ENCODE measurements at regions not wholly inside any gene's neighbourhood (a gene's known extent, or its start where the extent isn't known, plus 50 kb on each side); places are given as distances from the start of the nearest gene placed in this dataset.

DNA sequence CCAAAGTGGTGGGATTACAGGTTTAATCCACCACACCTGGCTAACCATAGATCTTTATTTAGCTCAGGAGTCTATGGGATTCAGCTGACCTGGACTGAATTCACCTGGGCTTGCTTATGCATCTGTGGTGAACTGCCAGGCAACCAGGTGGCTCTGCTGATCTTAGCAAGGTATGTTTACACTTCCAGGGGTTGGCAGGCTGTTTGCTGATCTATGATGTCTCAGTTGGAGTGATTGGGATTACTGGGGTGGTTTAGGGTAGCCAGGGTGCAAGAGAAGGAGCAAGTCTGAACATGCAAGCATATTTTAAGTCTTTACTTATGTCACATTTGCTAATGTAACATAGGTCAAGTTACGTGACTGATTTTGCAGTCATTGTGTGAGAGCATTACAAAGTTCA is 63.6 kb upstream of the JAK2 start:
- CTCF ChIA-PET: no interaction called here
- DNase-seq (ENCODE audit: extremely low spot score): no peak
- POLR2A ChIA-PET: no interaction called here
- no peak for TF ChIP-seq BHLHE40 (IDR thresholded peaks at IDR 0.05; ENCODE audit: borderline replicate concordance)
- TF ChIP-seq FOXK2 (IDR thresholded peaks at IDR 0.05): no peak
- no peak for TF ChIP-seq SP1 (IDR thresholded peaks at IDR 0.05)
- TF ChIP-seq FOXM1 (IDR thresholded peaks at IDR 0.05; ENCODE audit: borderline replicate concordance): no peak
- no peak for TF ChIP-seq L3MBTL2 (conservative IDR thresholded peaks at IDR 0.05)
- TF ChIP-seq TARDBP (IDR thresholded peaks at IDR 0.05): no peak
- no peak for TF ChIP-seq ELF4 (IDR thresholded peaks at IDR 0.05)
- TF ChIP-seq LEF1 (IDR thresholded peaks at IDR 0.05; ENCODE audit: borderline replicate concordance): no peak
- TF ChIP-seq FOXA1 (IDR thresholded peaks at IDR 0.05): no peak
- TF ChIP-seq ZNF384 (IDR thresholded peaks at IDR 0.05): no peak
- no peak for TF ChIP-seq ARNT (IDR thresholded peaks at IDR 0.05)
- TF ChIP-seq, protein P1, sequence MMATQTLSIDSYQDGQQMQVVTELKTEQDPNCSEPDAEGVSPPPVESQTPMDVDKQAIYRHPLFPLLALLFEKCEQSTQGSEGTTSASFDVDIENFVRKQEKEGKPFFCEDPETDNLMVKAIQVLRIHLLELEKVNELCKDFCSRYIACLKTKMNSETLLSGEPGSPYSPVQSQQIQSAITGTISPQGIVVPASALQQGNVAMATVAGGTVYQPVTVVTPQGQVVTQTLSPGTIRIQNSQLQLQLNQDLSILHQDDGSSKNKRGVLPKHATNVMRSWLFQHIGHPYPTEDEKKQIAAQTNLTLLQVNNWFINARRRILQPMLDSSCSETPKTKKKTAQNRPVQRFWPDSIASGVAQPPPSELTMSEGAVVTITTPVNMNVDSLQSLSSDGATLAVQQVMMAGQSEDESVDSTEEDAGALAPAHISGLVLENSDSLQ (IDR thresholded peaks at IDR 0.05): no peak
- TF ChIP-seq SUZ12 (IDR thresholded peaks at IDR 0.05): no peak
- TF ChIP-seq CTBP1 (IDR thresholded peaks at IDR 0.05; ENCODE audit: borderline replicate concordance): no peak
- TF ChIP-seq NFRKB (IDR thresholded peaks at IDR 0.05): no peak

DNA sequence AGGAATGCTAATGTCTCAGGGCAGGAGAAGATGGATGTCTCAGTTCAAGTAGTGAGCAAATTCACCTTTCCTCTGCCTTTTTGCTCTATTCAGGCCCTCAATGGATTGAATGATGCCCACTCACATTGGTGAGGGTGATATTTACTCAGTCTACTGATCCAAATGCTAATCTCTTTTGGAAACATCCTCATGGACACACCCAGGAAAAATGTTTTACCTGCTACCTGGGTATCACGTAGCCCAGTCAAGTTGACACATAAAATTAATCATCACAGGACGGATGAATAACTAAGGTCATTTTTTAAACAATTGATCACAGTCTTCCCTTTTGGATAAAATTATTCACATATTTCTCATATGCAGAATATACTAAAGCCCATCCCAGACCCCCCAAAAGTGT is 63.0 kb upstream of the JAK2 start:
- no peak for TF ChIP-seq ZNF384 (IDR thresholded peaks at IDR 0.05)
- no peak for TF ChIP-seq SUZ12 (IDR thresholded peaks at IDR 0.05)
- TF ChIP-seq HDGF (IDR thresholded peaks at IDR 0.05; ENCODE audit: borderline replicate concordance): no peak
- no peak for TF ChIP-seq LEF1 (IDR thresholded peaks at IDR 0.05; ENCODE audit: borderline replicate concordance)
- no peak for TF ChIP-seq ELF4 (IDR thresholded peaks at IDR 0.05)
- no peak for TF ChIP-seq L3MBTL2 (conservative IDR thresholded peaks at IDR 0.05)
- TF ChIP-seq FOXA1 (IDR thresholded peaks at IDR 0.05): no peak
- TF ChIP-seq, protein P1 (IDR thresholded peaks at IDR 0.05): no peak
- no peak for TF ChIP-seq SP1 (IDR thresholded peaks at IDR 0.05)
- no peak for TF ChIP-seq NFRKB (IDR thresholded peaks at IDR 0.05)
- no peak for TF ChIP-seq TARDBP (IDR thresholded peaks at IDR 0.05)
- TF ChIP-seq FOXK2 (IDR thresholded peaks at IDR 0.05): no peak
- no peak for TF ChIP-seq FOXM1 (IDR thresholded peaks at IDR 0.05; ENCODE audit: borderline replicate concordance)
- no peak for TF ChIP-seq BHLHE40 (IDR thresholded peaks at IDR 0.05; ENCODE audit: borderline replicate concordance)
- no peak for TF ChIP-seq ARNT (IDR thresholded peaks at IDR 0.05)
- CTCF ChIA-PET: no interaction called here
- POLR2A ChIA-PET: no interaction called here
- no peak for DNase-seq (ENCODE audit: extremely low spot score)

DNA sequence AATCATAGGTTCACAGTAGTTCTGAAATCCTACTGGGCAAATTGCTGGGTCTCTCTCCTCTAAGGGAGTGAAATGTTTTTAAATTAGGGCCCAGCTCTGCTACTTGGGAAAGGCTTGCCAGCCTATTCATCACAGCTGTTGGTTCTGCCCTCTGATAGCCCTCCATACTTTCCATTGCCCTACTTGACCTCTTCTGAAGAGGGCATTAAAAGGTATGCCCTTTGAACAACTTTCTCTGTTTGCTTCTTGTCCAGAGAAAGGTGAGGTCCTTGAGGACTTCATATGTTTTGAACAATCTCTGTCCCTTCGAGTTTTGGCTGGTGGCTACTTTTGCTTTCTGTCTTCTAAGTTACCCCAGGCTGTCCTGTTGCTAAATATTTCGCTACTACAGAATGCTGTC is 62.3 kb upstream of the JAK2 start:
- CTCF ChIA-PET: no interaction called here
- no peak for DNase-seq (ENCODE audit: extremely low spot score)
- TF ChIP-seq ELF4 (IDR thresholded peaks at IDR 0.05): no peak
- TF ChIP-seq FOXM1 (IDR thresholded peaks at IDR 0.05; ENCODE audit: borderline replicate concordance): no peak
- TF ChIP-seq BHLHE40 (IDR thresholded peaks at IDR 0.05; ENCODE audit: borderline replicate concordance): no peak
- TF ChIP-seq LEF1 (IDR thresholded peaks at IDR 0.05; ENCODE audit: borderline replicate concordance): no peak
- POLR2A ChIA-PET: no interaction called here

DNA sequence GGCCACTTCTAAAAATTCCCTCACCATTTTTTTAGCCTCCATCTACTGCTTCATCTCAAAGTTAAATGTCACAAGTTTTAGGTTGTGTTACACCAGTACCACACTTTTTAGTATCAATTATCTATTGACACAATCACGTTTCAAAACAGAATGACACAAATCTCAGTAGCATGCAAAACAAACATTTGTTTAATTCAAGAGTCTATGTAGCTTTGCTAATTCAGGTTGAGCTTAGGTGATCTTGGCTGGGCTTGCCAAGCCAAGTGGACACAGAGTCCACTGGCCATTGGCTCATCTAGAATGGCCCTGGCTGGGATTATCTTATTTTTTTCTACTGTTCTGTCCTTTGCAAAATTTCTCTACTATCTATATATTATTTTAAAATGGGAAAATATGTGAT is 61.9 kb upstream of the JAK2 start:
- ChIA-PET CTCF (no interaction called here), POLR2A (no interaction called here)
- DNase-seq (ENCODE audit: extremely low spot score): no peak
- TF ChIP-seq LEF1 (IDR thresholded peaks at IDR 0.05; ENCODE audit: borderline replicate concordance) (no peak), FOXA1 (IDR thresholded peaks at IDR 0.05) (no peak), NFRKB (IDR thresholded peaks at IDR 0.05) (no peak), SP1 (IDR thresholded peaks at IDR 0.05) (no peak), SUZ12 (IDR thresholded peaks at IDR 0.05) (no peak), BHLHE40 (IDR thresholded peaks at IDR 0.05; ENCODE audit: borderline replicate concordance) (no peak), HDGF (IDR thresholded peaks at IDR 0.05; ENCODE audit: borderline replicate concordance) (no peak), ELF4 (IDR thresholded peaks at IDR 0.05) (no peak), L3MBTL2 (conservative IDR thresholded peaks at IDR 0.05) (no peak), FOXM1 (IDR thresholded peaks at IDR 0.05; ENCODE audit: borderline replicate concordance) (no peak), FOXK2 (IDR thresholded peaks at IDR 0.05) (no peak), ZNF384 (IDR thresholded peaks at IDR 0.05) (no peak), TARDBP (IDR thresholded peaks at IDR 0.05) (no peak), CTBP1 (IDR thresholded peaks at IDR 0.05; ENCODE audit: borderline replicate concordance) (no peak), ARNT (IDR thresholded peaks at IDR 0.05) (no peak)
- TF ChIP-seq, protein P1 (IDR thresholded peaks at IDR 0.05): no peak

DNA sequence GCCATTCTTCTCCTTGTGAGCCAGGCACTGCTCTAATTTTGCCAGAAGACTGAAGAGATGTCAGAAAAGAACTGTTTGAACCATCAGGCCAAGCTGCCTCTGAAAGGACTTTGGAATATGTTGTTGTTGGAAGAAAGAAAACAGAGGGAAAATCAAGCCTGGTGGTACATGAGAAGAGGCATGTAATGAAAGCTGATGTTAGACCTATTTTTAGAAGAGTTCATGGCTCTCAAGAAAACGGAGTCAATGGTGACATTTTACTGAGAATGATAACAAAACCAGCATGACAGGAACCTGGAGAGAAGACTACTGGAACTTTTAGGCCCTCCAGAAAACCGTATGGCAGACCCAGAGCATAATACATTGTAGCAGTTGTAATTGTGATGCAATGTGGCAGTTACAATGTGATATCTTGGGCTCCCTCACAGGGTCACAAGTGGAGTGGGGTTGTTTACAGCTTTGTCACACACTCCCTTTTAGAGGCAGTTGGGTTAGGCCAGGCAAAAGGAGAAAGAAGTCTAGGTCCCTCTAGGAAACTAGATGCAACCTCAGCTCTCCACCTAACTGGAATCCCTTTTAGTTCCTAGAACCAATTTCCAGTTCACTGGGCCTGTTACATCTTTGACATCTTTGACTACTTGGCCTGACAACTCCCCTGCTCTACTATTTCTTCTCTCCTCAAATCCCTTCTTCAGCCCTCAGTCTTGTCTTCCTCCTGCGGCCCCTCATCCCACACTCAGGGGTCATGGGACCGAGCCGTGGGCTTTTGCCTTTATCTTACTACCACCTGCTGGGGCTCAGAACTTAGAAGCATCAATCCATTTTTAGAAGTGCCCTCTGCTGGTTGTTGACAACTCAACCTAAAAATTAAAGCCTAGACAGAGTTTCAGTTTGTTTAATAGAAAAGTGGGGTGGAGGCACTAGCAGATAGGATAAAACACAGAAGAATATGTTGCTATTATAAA is 61.2 kb upstream of the JAK2 start:
- ChIA-PET CTCF (no interaction called here), POLR2A (no interaction called here)

More for the DNA sequence above, 61.2 kb upstream of the JAK2 start:
- no peak for TF ChIP-seq SP1 (IDR thresholded peaks at IDR 0.05)
- no peak for TF ChIP-seq SUZ12 (IDR thresholded peaks at IDR 0.05)
- no peak for TF ChIP-seq TARDBP (IDR thresholded peaks at IDR 0.05)
- no peak for TF ChIP-seq CTBP1 (IDR thresholded peaks at IDR 0.05; ENCODE audit: borderline replicate concordance)
- TF ChIP-seq L3MBTL2 (conservative IDR thresholded peaks at IDR 0.05): no peak
- TF ChIP-seq LEF1 (IDR thresholded peaks at IDR 0.05; ENCODE audit: borderline replicate concordance): no peak
- TF ChIP-seq ELF4 (IDR thresholded peaks at IDR 0.05): no peak
- TF ChIP-seq FOXM1 (IDR thresholded peaks at IDR 0.05; ENCODE audit: borderline replicate concordance): no peak
- TF ChIP-seq FOXK2 (IDR thresholded peaks at IDR 0.05): no peak
- no peak for TF ChIP-seq BHLHE40 (IDR thresholded peaks at IDR 0.05; ENCODE audit: borderline replicate concordance)
- TF ChIP-seq, protein P1 (IDR thresholded peaks at IDR 0.05): no peak
- TF ChIP-seq NFRKB (IDR thresholded peaks at IDR 0.05): no peak
- no peak for TF ChIP-seq ZNF384 (IDR thresholded peaks at IDR 0.05)
- no peak for TF ChIP-seq ARNT (IDR thresholded peaks at IDR 0.05)
- no peak for TF ChIP-seq HDGF (IDR thresholded peaks at IDR 0.05; ENCODE audit: borderline replicate concordance)
- no peak for TF ChIP-seq FOXA1 (IDR thresholded peaks at IDR 0.05)
- peak; percentile 22 for DNase-seq (ENCODE audit: extremely low spot score)

Measured in HEK293T (cell line).